RWPE2 (cell line): ENCODE measurements at regions not wholly inside any gene's neighbourhood (a gene's known extent, or its start where the extent isn't known, plus 50 kb on each side); places are given as distances from the start of the nearest gene placed in this dataset.

ENCODE experiments used
- ATAC-seq: fragments of 200-7000 bp; cut with Tn5 transposase; 3 replicates; pipeline ENCODE4 v1.9.1; 2021; ENCODE audit warnings: low read depth
- DNase-seq: peaks from one replicate; pipeline ENCODE4 v3.0.0-alpha.2; 2020; ENCODE audit warnings: low spot score
- H3K27ac ChIP-seq: fragments of 450-650 bp; 2 replicates; pipeline ENCODE4 v1.5.1; 2017; ENCODE audit warnings: mild to moderate bottlenecking; ENCODE audit not compliant: poor library complexity, severe bottlenecking
- H3K27me3 ChIP-seq: fragments of 250-450 bp; sonication (Bioruptor Pico); 2 replicates; pipeline ENCODE4 v1.5.1; 2021; ENCODE audit warnings: mild to moderate bottlenecking, moderate library complexity; ENCODE audit not compliant: insufficient read depth, poor library complexity, severe bottlenecking
- H3K36me3 ChIP-seq: fragments of 250-450 bp; sonication (Bioruptor Pico); 2 replicates; pipeline ENCODE4 v1.5.1; 2020; ENCODE audit warnings: low read depth, mild to moderate bottlenecking, moderate library complexity
- H3K4me1 ChIP-seq: fragments of 250-450 bp; sonication (Bioruptor Pico); 2 replicates; pipeline ENCODE4 v1.5.1; 2021; ENCODE audit warnings: mild to moderate bottlenecking, moderate library complexity; ENCODE audit not compliant: insufficient read depth, poor library complexity, severe bottlenecking
- H3K4me3 ChIP-seq: fragments of 250-450 bp; sonication (Bioruptor Pico); 2 replicates; pipeline ENCODE4 v1.5.1; 2021; ENCODE audit warnings: mild to moderate bottlenecking, moderate library complexity; ENCODE audit not compliant: severe bottlenecking
- H3K9me3 ChIP-seq: fragments of 250-450 bp; sonication (Bioruptor Pico); 2 replicates; pipeline ENCODE4 v1.5.1; 2021; ENCODE audit warnings: mild to moderate bottlenecking, moderate library complexity; ENCODE audit not compliant: severe bottlenecking
- CTCF ChIP-seq: fragments of 450-650 bp; IDR thresholded peaks from one replicate; pipeline ENCODE4 v1.5.1; 2017; ENCODE audit warnings: mild to moderate bottlenecking, moderate library complexity; ENCODE audit not compliant: poor library complexity, severe bottlenecking

GRCh38 chr16:51507286-51507685 lies 356.2 kb upstream of the SALL1 start:
- no peak for ATAC-seq

GRCh38 chr16:51500306-51500705 lies 349.2 kb upstream of the SALL1 start:
- Histone ChIP-seq H3K4me1 (no peaks in the 10 kb centered on the region), H3K27ac (no peak overlapping the region), H3K4me3 (no peak overlapping the region), H3K9me3 (no peaks in the 10 kb centered on the region), H3K27me3 (no peaks in the 10 kb centered on the region), H3K36me3 (no peaks in the 10 kb centered on the region)
- DNase-seq (no peak), ATAC-seq (no peak)
- TF ChIP-seq CTCF: no peak

More at GRCh38 chr16:51507286-51507685, 356.2 kb upstream of the SALL1 start:
- H3K4me1 ChIP-seq: no peaks in the 10 kb centered on the region
- no peaks in the 10 kb centered on the region for H3K36me3 ChIP-seq
- H3K4me3 ChIP-seq: no peak overlapping the region
- H3K9me3 ChIP-seq: no peaks in the 10 kb centered on the region
- H3K27me3 ChIP-seq: no peaks in the 10 kb centered on the region
- no peak for TF ChIP-seq CTCF
- DNase-seq: no peak
- H3K27ac ChIP-seq: no peak overlapping the region

- TF ChIP-seq CTCF: no peak
- ATAC-seq (no peak), DNase-seq (no peak)
- Histone ChIP-seq H3K4me3 (no peak overlapping the region), H3K9me3 (no peaks in the 10 kb centered on the region), H3K36me3 (no peaks in the 10 kb centered on the region), H3K27ac (no peak overlapping the region), H3K27me3 (no peaks in the 10 kb centered on the region), H3K4me1 (no peaks in the 10 kb centered on the region)
Measured at GRCh38 chr16:51497541-51498211, 346.6 kb upstream of the SALL1 start.

GRCh38 chr16:51490866-51491265 lies 339.8 kb upstream of the SALL1 start:
- no peak overlapping the region for H3K27ac ChIP-seq
- no peaks in the 10 kb centered on the region for H3K27me3 ChIP-seq
- no peaks in the 10 kb centered on the region for H3K36me3 ChIP-seq
- no peak for TF ChIP-seq CTCF
- ATAC-seq: no peak
- no peak overlapping the region for H3K4me3 ChIP-seq
- DNase-seq: no peak
- no peaks in the 10 kb centered on the region for H3K4me1 ChIP-seq
- H3K9me3 ChIP-seq: no peaks in the 10 kb centered on the region

GRCh38 chr16:51487880-51488279 lies 336.8 kb upstream of the SALL1 start:
- TF ChIP-seq CTCF: no peak
- H3K4me3 ChIP-seq: no peak overlapping the region
- H3K9me3 ChIP-seq: no peaks in the 10 kb centered on the region
- no peaks in the 10 kb centered on the region for H3K4me1 ChIP-seq
- DNase-seq (no peak), ATAC-seq (no peak)
- no peaks in the 10 kb centered on the region for H3K36me3 ChIP-seq
- no peak overlapping the region for H3K27ac ChIP-seq
- no peaks in the 10 kb centered on the region for H3K27me3 ChIP-seq
